GM19452 (cell line): ENCODE measurements at regions not wholly inside any gene's neighbourhood (a gene's known extent, or its start where the extent isn't known, plus 50 kb on each side); places are given as distances from the start of the nearest gene placed in this dataset.

Experiments used
- ATAC-seq: cut with Tn5 transposase; IDR thresholded peaks from one replicate; pipeline ENCODE4 v1.9.1; 2021; ENCODE audit not compliant: unreplicated experiment

- no peak for ATAC-seq
Measured at GRCh38 chr1:88266051-88266450, 418.0 kb upstream of the PKN2 start.

GRCh38 chr1:88272216-88272615, 411.9 kb upstream of the PKN2 start:
- no peak for ATAC-seq

- no peak for ATAC-seq
Measured at GRCh38 chr1:88274431-88274830, 409.6 kb upstream of the PKN2 start.

- no peak for ATAC-seq
Measured at GRCh38 chr1:88275259-88275862, 408.7 kb upstream of the PKN2 start.

GRCh38 chr1:88276163-88276562, 407.9 kb upstream of the PKN2 start:
- ATAC-seq: no peak

- ATAC-seq: no peak
Measured at GRCh38 chr1:88284066-88284465, 400.0 kb upstream of the PKN2 start.

GRCh38 chr1:88284666-88285366, 399.3 kb upstream of the PKN2 start:
- ATAC-seq: no peak

GRCh38 chr1:88286716-88287115, 397.4 kb upstream of the PKN2 start:
- no peak for ATAC-seq

- ATAC-seq: no peak
Measured at GRCh38 chr1:88288571-88288970, 395.5 kb upstream of the PKN2 start.

- ATAC-seq: no peak
Measured at GRCh38 chr1:88289401-88290102, 394.5 kb upstream of the PKN2 start.

GRCh38 chr1:88291611-88292354, 392.3 kb upstream of the PKN2 start:
- no peak for ATAC-seq

- ATAC-seq: no peak
Measured at GRCh38 chr1:88293691-88294190, 390.3 kb upstream of the PKN2 start.

GRCh38 chr1:88296227-88296626, 387.8 kb upstream of the PKN2 start:
- no peak for ATAC-seq

- ATAC-seq: no peak
Measured at GRCh38 chr1:88296642-88297041, 387.4 kb upstream of the PKN2 start.

- ATAC-seq: no peak
Measured at GRCh38 chr1:88298506-88298905, 385.6 kb upstream of the PKN2 start.

- ATAC-seq: no peak
Measured at GRCh38 chr1:88300752-88301263, 383.3 kb upstream of the PKN2 start.

- ATAC-seq: no peak
Measured at GRCh38 chr1:88302843-88303486, 381.1 kb upstream of the PKN2 start.

GRCh38 chr1:88311265-88311664, 372.8 kb upstream of the PKN2 start:
- ATAC-seq: no peak

- no peak for ATAC-seq
Measured at GRCh38 chr1:88311907-88312306, 372.2 kb upstream of the PKN2 start.

GRCh38 chr1:88317396-88317795, 366.7 kb upstream of the PKN2 start:
- no peak for ATAC-seq

GRCh38 chr1:88318740-88319139, 365.3 kb upstream of the PKN2 start:
- ATAC-seq: no peak
